Neural cell (in vitro differentiated cells): ENCODE measurements at regions not wholly inside any gene's neighbourhood (a gene's known extent, or its start where the extent isn't known, plus 50 kb on each side); places are given as distances from the start of the nearest gene placed in this dataset.

Experiments
- H2AFZ ChIP-seq: fragments of 200-600, 300-800 bp; sonication (generic), shearing (Covaris generic); 2 replicates; pipeline ENCODE4 v1.6.0; 2014; ENCODE audit warnings: low read depth, mild to moderate bottlenecking, antibody characterized with exemption, low read length, moderate library complexity
- H3F3A ChIP-seq: fragments of 200-600 bp; shearing (Covaris generic); 2 replicates; pipeline ENCODE4 v1.6.1; 2016; ENCODE audit warnings: mild to moderate bottlenecking, moderate library complexity, mixed read lengths, antibody characterized with exemption, low read length; ENCODE audit not compliant: insufficient read depth, poor library complexity, severe bottlenecking
- H3K27ac ChIP-seq: fragments of 200-600, 300-800 bp; sonication (generic), shearing (Covaris generic); 2 replicates; pipeline ENCODE4 v1.5.1; 2014; ENCODE audit warnings: mild to moderate bottlenecking, low read length, moderate library complexity
- H3K27me3 ChIP-seq: fragments of 300-800, 200-600 bp; sonication (generic), shearing (Covaris generic); 2 replicates; pipeline ENCODE4 v1.6.0; 2014; ENCODE audit warnings: mild to moderate bottlenecking, low read depth, low read length, moderate library complexity; ENCODE audit not compliant: insufficient read depth
- H3K36me3 ChIP-seq: fragments of 300-800, 200-600 bp; sonication (generic), shearing (Covaris generic); 2 replicates; pipeline ENCODE4 v1.5.1; 2014; ENCODE audit warnings: mild to moderate bottlenecking, antibody characterized with exemption, low read length, moderate library complexity; ENCODE audit not compliant: insufficient read depth
- H3K4me2 ChIP-seq: fragments of 300-800, 200-600 bp; sonication (generic), shearing (Covaris generic); 2 replicates; pipeline ENCODE4 v1.6.0; 2014; ENCODE audit warnings: mild to moderate bottlenecking, low read length
- H3K4me3 ChIP-seq: fragments of 300-800, 200-600 bp; sonication (generic), shearing (Covaris generic); 2 replicates; pipeline ENCODE4 v1.5.1; 2014; ENCODE audit warnings: mild to moderate bottlenecking, low read length, moderate library complexity
- H3K79me2 ChIP-seq: fragments of 200-600 bp; shearing (Covaris generic); replicated peaks from 2 replicates; pipeline ENCODE4 v1.6.0; 2014; ENCODE audit warnings: mild to moderate bottlenecking, low read length, moderate library complexity; ENCODE audit not compliant: insufficient read depth
- H3K9ac ChIP-seq: fragments of 300-800, 200-600 bp; sonication (generic), shearing (Covaris generic); 2 replicates; pipeline ENCODE4 v1.6.1; 2016; ENCODE audit warnings: mild to moderate bottlenecking, low read length, mixed read lengths
- H3K9me2 ChIP-seq: fragments of 200-600 bp; shearing (Covaris generic); 2 replicates; pipeline ENCODE4 v1.6.1; 2016; ENCODE audit warnings: mild to moderate bottlenecking, low read length, mixed read lengths; ENCODE audit not compliant: insufficient read depth
- H3K9me3 ChIP-seq: fragments of 200-600, 300-800 bp; sonication (generic), shearing (Covaris generic); 2 replicates; pipeline ENCODE4 v1.6.1; 2016; ENCODE audit warnings: mild to moderate bottlenecking, mixed run types, low read length, moderate library complexity, mixed read lengths
- H4K20me1 ChIP-seq: fragments of 200-600 bp; shearing (Covaris generic); 2 replicates; pipeline ENCODE4 v1.6.1; 2016; ENCODE audit warnings: mild to moderate bottlenecking, mixed run types; ENCODE audit not compliant: insufficient read depth
- CTCF ChIP-seq: fragments of 450-650 bp; IDR thresholded peaks from 2 replicates; pipeline ENCODE4 v1.5.1; 2014; ENCODE audit warnings: antibody characterized with exemption, mild to moderate bottlenecking, moderate library complexity; ENCODE audit not compliant: poor library complexity, severe bottlenecking
- EP300 ChIP-seq: fragments of 450-650 bp; conservative IDR thresholded peaks from 2 replicates; pipeline ENCODE4 v1.6.1; 2014; ENCODE audit warnings: antibody characterized with exemption, mild to moderate bottlenecking, moderate library complexity; ENCODE audit not compliant: poor library complexity, severe bottlenecking
- EZH2 ChIP-seq: fragments of 200-600, 300-800 bp; shearing (Covaris generic), sonication (generic); IDR thresholded peaks from 2 replicates; pipeline ENCODE4 v1.6.1; 2014; ENCODE audit warnings: antibody characterized with exemption, low read length, borderline replicate concordance, mild to moderate bottlenecking; ENCODE audit not compliant: insufficient read depth, poor library complexity, severe bottlenecking
- MXI1 ChIP-seq: fragments of 450-650 bp; conservative IDR thresholded peaks from 2 replicates; pipeline ENCODE4 v1.6.1; 2014; ENCODE audit warnings: antibody characterized with exemption, mild to moderate bottlenecking; ENCODE audit not compliant: poor library complexity, severe bottlenecking
- POLR2AphosphoS5 ChIP-seq: IDR thresholded peaks from 2 replicates; pipeline ENCODE4 v1.6.1; 2012
- RAD21 ChIP-seq: fragments of 450-650 bp; conservative IDR thresholded peaks from 2 replicates; pipeline ENCODE4 v1.6.1; 2014; ENCODE audit warnings: antibody characterized with exemption, mild to moderate bottlenecking, moderate library complexity
- SMC3 ChIP-seq: fragments of 450-650 bp; conservative IDR thresholded peaks from 2 replicates; pipeline ENCODE4 v1.6.1; 2014; ENCODE audit warnings: antibody characterized with exemption, mild to moderate bottlenecking, moderate library complexity; ENCODE audit not compliant: poor library complexity
- TAF1 ChIP-seq: IDR thresholded peaks from 2 replicates; pipeline ENCODE4 v1.6.1; 2012; ENCODE audit warnings: low read depth
- TF ChIP-seq, protein P1 (sequence below): IDR thresholded peaks from 2 replicates; pipeline ENCODE4 v1.6.1; 2012; ENCODE audit warnings: borderline replicate concordance

GRCh38 chr11:91922846-91923245 is 301.8 kb upstream of the FAT3 start:
- Histone ChIP-seq H3K36me3 (no peaks in the 10 kb centered on the region), H3K9me3 (no peaks in the 10 kb centered on the region), H3F3A (no peaks in the 10 kb centered on the region), H3K4me2 (no peak overlapping the region), H3K79me2 (no peaks in the 10 kb centered on the region), H3K27ac (no peak overlapping the region), H3K4me3 (no peak overlapping the region), H3K27me3 (no peaks in the 10 kb centered on the region), H2AFZ (no peak overlapping the region), H3K9ac (no peak overlapping the region), H4K20me1 (no peaks in the 10 kb centered on the region), H3K9me2 (no peaks in the 10 kb centered on the region)
- TF ChIP-seq POLR2AphosphoS5: no peak

GRCh38 chr11:91921974-91922373 is 302.6 kb upstream of the FAT3 start:
- Histone ChIP-seq H3K27ac (no peak overlapping the region), H3K9me2 (no peaks in the 10 kb centered on the region), H3K36me3 (no peaks in the 10 kb centered on the region), H3K9ac (no peak overlapping the region), H3K4me3 (no peak overlapping the region), H4K20me1 (no peaks in the 10 kb centered on the region), H3K79me2 (no peaks in the 10 kb centered on the region), H3K4me2 (no peak overlapping the region), H3F3A (no peaks in the 10 kb centered on the region), H3K9me3 (no peaks in the 10 kb centered on the region), H3K27me3 (no peaks in the 10 kb centered on the region), H2AFZ (no peak overlapping the region)
- TF ChIP-seq MXI1: no peak
- no peak for TF ChIP-seq TAF1
- no peak for TF ChIP-seq RAD21
- TF ChIP-seq, protein P1, sequence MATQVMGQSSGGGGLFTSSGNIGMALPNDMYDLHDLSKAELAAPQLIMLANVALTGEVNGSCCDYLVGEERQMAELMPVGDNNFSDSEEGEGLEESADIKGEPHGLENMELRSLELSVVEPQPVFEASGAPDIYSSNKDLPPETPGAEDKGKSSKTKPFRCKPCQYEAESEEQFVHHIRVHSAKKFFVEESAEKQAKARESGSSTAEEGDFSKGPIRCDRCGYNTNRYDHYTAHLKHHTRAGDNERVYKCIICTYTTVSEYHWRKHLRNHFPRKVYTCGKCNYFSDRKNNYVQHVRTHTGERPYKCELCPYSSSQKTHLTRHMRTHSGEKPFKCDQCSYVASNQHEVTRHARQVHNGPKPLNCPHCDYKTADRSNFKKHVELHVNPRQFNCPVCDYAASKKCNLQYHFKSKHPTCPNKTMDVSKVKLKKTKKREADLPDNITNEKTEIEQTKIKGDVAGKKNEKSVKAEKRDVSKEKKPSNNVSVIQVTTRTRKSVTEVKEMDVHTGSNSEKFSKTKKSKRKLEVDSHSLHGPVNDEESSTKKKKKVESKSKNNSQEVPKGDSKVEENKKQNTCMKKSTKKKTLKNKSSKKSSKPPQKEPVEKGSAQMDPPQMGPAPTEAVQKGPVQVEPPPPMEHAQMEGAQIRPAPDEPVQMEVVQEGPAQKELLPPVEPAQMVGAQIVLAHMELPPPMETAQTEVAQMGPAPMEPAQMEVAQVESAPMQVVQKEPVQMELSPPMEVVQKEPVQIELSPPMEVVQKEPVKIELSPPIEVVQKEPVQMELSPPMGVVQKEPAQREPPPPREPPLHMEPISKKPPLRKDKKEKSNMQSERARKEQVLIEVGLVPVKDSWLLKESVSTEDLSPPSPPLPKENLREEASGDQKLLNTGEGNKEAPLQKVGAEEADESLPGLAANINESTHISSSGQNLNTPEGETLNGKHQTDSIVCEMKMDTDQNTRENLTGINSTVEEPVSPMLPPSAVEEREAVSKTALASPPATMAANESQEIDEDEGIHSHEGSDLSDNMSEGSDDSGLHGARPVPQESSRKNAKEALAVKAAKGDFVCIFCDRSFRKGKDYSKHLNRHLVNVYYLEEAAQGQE: no peak
- TF ChIP-seq EZH2: no peak
- TF ChIP-seq POLR2AphosphoS5: no peak
- no peak for TF ChIP-seq EP300
- TF ChIP-seq CTCF: no peak
- TF ChIP-seq SMC3: no peak

DNA sequence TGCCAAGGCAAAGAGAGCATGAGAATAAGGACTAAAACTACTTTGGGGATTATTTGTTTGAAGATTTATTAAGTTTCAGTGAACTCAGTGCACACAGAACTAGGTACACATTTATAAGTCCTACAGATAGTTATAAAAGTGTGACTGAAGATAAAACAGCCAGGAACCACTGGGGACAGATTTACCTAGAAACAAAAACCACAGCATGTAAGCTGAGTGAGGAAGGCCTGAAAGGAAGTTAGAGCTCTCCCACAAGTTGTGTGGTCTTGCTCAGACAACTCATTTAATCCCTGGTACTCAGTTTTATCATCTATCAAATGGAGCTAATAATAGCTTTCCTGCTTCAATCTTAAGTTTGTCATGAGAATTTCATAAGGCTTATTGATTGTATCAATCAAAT is 311.2 kb upstream of the FAT3 start:
- TF ChIP-seq, protein P1: no peak
- TF ChIP-seq POLR2AphosphoS5: no peak
- peak; percentile 24 for TF ChIP-seq EP300
- TF ChIP-seq MXI1: no peak
- no peaks in the 10 kb centered on the region for H4K20me1 ChIP-seq

More for the DNA sequence above, 311.2 kb upstream of the FAT3 start:
- H3K36me3 ChIP-seq: no peaks in the 10 kb centered on the region
- no peak overlapping the region for H3K4me2 ChIP-seq
- no peaks in the 10 kb centered on the region for H3K9me2 ChIP-seq
- no peak overlapping the region for H2AFZ ChIP-seq
- no peak overlapping the region for H3K27ac ChIP-seq
- no peaks in the 10 kb centered on the region for H3K27me3 ChIP-seq
- no peaks in the 10 kb centered on the region for H3F3A ChIP-seq
- H3K79me2 ChIP-seq: no peaks in the 10 kb centered on the region
- H3K4me3 ChIP-seq: no peak overlapping the region
- no peak overlapping the region for H3K9ac ChIP-seq
- H3K9me3 ChIP-seq: no peaks in the 10 kb centered on the region
